GM18873 (cell line): ENCODE measurements at regions not wholly inside any gene's neighbourhood (a gene's known extent, or its start where the extent isn't known, plus 50 kb on each side); places are given as distances from the start of the nearest gene placed in this dataset.
"Not testable (repeated sequence)": the region's sequence is repeated elsewhere in the genome, so short reads cannot be mapped to it uniquely, and the experiment has no call there.

Experiments
- ATAC-seq: cut with Tn5 transposase; IDR thresholded peaks from one replicate; pipeline ENCODE4 v1.9.1; 2021; ENCODE audit warnings: mild to moderate bottlenecking, moderate library complexity, moderate number of reproducible peaks; ENCODE audit not compliant: unreplicated experiment, low FRiP score

DNA sequence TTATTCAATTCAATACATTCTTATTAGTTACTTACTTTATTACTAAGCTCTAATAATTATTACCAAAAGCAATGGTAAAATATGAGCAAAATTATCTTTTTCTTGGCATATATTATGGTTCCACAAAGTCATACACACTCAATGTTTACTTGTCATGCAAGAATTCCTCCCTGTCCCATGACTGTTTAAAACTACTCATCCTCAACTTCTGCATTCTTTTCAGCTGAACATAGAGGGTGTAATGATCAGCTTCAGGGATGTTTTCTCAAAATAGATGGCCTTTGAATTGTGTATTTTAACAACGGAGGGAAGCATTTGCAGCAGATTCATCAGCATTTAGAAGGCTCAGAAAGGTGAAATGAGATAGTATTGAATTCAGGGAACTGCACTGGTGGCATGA lies 499.0 kb downstream of the RWDD3 start:
- no peak for ATAC-seq

DNA sequence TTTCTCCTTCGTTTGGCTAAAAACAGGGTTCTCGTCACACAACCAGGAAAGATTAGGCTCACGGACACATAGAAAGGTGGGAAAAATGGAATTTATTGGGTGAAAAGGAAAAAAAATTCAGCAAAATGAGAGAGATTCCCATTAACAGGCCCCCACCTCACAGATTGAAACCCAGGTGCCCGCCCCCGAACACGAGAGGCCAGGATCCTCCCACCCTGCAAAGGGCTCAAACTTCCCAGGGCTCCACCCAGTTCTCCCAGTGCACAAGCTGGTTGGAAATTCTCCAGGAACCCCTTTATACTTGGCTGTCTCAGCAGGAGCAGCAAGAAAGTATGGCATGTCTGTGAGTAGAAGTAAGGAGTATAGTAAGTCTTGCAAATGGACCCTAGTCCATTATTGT lies 499.7 kb downstream of the RWDD3 start:
- ATAC-seq: no peak

DNA sequence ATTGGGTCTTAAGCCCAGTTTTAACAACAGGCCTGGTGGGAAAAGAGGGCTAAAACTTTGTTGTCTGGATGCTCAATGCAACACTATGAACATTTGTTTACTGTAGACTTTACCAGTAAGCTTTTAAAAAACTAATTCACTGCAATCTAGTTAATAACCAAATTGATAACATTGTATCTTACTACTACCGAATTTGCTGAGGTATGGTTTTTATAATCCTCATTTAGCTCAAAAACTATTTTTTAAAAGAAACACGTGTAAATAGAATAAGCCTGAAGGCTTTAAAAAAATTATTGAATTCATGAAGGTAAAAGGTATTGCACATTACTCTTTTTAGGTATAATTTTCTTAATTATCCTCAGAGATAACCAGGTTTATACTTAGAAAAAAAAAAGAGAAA lies 500.6 kb downstream of the RWDD3 start:
- ATAC-seq: no peak

DNA sequence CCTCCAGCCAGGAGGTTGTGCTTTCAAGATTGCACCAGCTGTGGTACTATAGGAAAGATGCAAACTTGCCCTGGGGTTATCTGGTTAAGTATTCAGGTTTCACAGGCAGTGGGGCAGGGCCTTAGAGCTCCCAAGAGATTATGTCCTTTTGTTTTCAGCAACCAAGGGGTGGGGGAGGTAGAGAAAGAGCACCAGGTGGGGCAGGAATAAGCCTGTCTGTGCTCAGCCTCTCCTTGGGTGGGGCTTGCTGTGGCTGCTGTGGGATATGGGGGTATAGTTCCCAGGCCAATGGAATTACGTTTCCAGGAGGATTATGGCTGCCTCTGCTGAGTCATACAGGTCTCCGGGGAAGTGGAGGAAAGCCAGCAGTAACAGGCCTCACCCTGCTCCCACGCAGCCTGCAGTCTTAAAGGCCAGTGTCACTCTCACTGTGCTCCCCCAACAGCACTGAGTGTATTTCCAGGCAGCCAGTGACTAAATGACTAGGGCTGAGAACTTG lies 508.6 kb downstream of the RWDD3 start:
- ATAC-seq: no peak

DNA sequence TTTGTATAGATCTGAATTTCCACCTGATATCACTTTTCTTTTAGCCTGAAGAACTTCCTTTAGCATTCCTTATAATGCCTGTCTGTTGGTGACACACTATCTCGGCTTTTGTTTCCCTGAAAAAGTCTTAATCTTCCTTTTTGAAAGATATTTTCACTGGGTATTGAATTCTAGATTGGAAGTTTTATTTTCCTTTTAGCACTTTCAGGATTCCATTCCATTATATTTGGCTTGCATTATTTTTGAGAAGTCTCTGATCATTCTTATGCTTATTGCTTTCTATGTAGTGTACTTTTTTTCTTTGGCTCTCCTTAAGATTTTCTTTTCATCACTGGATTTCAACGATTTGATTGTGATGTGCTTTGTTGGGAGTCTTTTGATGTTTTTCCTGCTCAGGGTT lies 510.7 kb downstream of the RWDD3 start:
- ATAC-seq: no peak

DNA sequence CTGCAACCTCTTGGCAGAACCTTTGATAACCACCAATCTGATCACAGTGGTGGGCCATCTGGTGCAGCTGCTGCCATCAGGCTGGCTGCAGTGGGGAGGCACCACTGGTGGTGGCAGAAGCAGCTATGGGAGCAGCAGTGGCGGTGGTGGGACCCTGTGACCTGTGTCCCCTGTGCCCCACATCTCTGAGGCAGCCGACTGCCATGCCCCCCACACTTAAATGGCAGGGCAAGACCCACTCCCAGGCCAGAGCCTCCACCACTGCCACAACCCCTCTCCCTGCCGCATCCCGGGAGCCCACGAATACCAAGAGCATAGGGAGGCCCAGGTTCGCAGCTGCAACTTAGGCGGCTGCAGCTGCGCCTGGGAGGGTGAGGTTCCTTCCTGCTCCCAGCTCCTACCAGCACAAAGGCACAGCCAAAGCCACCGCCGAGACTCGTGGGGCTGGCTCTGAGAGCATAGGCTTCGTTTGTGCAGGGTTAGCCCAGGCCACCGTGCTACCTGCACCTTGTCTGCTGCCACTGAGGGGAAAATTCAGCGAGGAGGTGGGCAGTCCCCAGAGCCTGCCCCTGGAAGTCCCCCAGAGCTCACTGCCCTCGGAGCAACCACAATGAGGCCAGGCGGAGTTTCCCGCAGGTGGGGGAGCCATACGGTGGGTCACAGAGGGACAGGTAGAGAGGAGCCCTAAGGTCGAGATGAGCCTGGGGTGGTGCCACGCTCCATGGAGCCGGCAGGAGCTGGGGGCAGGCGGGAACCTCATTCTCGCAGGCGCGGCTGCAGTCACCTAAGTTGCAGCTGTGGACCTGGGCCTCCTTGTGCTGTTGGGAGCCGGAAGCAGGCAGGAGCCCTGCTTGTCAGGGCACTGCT lies 518.7 kb downstream of the RWDD3 start:
- no peak for ATAC-seq

DNA sequence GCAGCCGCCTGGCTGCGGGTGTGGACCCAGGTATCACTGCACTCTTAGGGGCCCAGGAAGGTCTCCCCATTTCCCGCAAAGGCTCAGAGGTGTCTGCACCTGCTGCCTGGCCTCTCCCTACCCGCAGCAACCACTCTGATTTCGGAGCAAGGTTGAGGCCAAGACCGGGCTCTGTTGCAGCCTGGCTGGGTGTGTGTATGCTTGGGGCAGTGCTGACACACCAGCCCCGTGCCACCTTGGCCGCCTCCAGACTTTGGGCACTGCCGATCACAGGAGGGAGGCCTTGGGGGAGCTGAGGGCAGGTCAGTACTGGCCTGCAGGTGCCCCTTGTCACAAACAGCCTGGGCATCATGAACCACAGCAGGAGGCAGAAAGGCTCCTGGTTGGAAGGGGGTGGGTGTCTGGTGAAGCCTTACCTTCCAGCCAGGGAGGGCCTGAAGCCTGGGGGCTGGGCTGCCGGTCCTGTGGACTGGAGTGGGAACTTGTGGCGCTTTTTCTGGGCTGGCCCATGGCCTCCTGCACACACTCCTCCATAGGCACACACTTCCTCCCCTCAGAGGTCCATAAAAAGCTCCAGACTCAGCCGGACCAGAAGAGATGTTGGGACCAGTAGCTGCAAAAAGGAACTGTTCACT lies 519.5 kb downstream of the RWDD3 start:
- ATAC-seq: no peak

DNA sequence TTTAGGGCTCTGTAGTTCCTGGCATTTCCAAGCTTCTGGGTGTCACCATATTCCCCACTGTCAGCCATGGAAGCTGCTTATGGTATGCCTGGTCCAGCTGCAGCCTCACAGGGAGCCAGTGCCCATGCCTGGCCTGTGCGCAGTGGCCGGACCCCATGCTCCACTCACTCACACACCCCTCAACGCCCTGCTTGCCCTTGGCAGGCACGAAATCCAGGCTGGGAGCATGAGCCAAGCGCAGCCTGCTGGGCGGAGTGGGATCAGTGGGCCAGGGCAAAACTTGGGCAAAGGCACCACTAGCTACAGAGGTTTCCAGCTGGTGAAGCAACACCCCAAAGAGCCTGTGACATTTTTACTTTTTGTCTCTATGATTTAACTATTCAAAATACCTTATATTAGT lies 520.4 kb downstream of the RWDD3 start:
- no peak for ATAC-seq

DNA sequence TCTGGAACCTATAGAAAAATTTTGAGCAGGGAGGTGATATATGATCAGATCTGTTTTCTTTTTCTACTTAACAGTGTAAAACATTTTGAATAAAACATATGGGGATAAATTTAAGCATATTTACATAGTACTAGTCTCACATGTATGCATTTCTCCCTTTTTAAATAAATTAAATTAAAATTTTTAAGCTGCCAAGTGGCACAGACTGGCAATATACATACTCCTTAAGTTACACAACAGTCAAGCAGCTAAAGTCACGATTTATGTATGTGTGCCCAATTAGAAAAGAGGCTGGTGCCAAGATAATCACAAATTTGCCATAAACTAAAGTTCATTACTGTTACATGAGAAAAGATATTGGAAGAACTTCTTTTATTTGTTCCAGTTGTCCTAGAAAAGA lies 532.0 kb downstream of the RWDD3 start:
- ATAC-seq: no peak

DNA sequence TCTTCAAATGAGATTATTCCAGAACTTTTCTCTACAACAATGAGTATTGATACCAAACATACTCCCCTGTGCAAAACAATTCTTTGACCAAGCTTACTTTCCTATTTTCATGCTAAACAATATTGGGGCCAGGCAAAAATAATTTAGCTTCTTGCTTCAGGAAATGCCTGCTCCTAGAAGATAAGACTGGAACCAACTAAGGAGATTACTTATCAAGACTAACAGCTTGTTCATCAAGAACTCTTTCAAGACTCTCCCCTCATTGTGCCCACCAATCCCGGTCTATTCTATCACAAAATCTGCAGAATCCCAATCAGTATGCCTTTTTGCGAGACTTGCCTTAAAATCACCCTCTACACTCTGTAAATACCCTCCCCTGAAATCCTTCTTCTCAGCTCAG lies 536.6 kb downstream of the RWDD3 start:
- ATAC-seq: no peak

DNA sequence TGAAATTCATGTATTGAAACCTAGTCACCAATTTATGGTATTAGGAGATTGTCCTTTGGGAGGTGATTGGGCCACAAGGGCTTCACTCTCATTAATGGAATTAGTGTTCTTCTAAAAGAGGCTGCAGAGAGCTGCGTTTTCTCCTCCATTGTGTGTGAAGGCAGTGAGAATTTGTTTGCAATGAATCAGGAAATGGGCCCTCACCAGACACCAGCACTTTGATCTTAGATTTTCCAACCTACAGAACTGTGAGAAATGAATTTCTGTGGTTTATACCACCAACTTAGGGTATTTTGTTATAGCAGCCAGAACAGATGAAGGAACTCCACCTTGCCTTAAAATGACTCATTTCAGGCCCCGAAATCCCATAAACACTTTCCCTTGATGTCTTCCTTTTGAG lies 544.2 kb downstream of the RWDD3 start:
- no peak for ATAC-seq

DNA sequence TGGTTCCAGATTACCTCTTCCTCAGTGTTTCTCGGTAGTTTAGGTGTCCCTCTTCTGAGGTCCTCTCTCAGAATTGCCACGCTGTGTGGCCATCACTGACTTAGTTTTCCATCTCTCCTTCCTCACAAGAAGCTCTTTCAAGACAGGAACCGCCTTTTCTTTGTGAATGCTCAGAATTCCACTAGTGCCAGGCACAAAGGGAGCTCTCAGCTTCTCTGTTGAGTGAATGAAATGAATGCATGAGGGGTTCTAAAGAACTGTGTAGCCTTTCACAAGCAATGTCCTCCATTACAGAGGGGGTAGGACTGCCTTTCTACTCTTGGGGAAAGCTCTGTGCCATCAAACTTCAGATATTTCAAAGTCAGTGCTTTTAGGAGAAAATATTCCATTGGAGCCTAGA lies 546.8 kb downstream of the RWDD3 start:
- ATAC-seq: no peak

DNA sequence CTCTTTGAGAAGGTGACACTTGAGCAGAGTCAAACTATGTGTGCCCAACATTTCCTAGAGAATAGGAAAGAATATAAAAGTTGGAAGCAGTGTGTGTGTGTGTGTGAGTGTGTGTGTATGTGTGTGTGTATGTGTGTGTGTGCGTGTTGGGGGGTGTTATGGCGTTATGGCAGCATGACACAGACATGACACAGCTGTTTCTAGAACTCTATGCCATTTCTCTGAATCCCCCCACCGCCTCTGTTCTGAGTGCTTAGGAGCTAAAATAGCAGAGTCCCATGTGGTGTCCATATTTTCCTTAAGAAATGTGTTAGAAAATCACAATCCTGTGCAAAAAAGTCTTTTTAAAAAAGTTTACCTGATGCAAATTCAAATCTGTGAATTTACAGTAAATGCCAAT lies 556.1 kb downstream of the RWDD3 start:
- ATAC-seq: no peak

DNA sequence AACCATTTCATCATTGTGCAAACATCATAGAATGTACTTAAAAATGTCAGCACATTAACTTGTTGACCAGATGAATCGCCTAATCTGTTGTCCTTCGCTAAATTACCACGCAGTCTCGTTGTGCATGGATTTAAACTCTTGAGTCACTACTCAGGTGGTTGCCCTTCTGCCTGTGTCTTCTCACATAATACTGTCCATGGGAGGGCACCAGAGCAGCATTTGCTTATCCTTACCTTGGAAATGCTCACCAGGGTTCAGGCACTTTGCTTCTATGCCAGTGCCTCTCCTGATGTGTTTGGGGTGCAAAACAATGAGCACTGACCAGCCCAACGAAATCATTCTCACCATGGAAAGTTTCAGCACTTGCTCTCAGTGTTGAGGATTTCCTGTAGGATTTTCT lies 559.9 kb downstream of the RWDD3 start:
- no peak for ATAC-seq

DNA sequence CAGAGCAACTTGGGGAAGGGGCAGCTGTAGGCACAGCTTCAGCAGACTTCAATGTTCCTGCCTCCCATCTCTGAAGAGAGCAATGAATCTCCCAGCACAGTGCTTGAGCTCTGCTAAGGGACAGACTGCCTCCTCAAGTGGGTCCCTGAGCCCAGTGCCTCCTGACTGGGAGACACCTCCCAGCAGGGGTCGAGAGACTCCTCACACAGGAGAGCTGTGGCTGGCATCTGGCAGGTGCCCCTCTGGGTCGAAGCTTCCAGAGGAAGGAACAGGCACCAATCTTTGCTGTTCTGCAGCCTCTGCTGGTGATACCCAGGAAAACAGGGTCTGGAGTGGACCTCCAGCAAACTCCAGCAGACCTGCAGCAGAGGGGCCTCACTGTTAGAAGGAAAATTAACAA lies 563.8 kb downstream of the RWDD3 start:
- not testable (repeated sequence) for ATAC-seq

DNA sequence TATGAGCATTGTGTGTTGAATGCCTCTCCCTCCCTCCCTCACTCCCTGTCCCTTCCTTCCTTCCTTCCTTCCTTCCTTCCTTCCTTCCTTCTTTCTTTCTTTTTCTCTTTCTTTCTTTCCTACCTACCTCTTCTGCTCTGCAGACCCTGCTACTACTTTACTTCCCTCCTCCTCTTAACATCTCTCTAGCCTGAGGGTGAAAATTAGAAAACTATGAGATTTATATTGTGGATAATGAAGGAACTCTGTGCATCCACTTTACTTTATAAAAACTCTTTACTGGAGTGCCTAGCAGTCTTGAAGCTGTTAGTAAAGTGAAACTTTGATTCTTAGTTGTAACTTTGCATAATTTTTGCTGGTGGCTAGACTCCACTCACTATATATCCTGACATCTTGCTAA lies 572.2 kb downstream of the RWDD3 start:
- no peak for ATAC-seq

DNA sequence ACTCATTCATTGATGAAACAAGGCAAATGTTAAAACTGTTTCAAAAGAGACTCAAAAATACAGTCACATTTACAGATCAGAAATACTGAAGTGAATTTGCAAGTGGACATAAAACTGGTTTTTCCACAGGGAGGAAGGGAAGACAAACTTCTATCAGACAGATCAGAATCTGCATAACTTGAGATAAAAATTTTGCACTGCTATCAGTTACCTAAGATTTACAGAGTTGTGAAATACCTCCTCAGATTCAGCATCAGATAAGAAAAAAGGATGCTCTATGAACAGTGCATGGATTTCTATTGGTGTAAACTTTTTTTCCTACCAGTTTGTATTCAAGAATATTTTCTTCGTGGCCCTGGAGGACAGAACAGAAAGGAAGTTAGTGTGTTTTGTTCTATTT lies 575.4 kb downstream of the RWDD3 start:
- ATAC-seq: no peak

DNA sequence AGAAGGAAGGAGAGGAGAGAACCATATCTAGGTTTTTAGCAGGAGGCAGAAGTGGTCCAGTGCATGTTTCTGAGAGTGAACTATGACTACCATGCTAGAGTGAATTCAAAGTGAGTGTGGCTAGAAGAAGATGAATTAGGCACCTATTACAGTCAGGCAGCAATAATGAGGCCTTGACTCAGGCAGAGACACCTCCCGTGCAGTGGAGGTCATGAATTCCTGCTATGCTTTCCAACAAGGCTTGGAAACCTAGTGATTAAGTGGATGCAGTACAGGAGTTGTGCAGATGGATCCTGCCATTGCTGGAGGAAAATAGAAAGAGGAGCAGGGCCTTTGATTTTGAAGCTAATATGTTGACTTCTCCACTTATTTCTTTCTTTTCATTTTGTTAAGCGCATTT lies 581.5 kb downstream of the RWDD3 start:
- ATAC-seq: no peak

DNA sequence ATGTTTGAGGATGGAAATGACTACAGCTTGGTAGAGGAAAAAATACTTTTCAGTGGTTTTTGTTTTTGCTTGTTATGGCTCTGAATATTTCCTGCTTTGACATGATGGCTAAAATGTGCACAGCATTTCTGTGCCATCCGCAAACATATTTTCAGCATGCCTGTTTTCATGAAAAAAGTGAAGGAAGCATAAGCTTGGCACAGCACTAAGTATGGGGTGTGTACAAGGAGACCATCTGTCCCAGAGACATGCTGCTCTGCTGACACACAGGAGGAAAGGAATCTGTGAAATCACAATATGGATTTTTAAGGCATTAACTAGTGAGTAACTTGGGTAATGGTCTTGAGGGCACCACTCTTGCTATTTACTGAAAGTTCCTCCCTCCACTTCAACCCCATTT lies 595.5 kb downstream of the RWDD3 start:
- no peak for ATAC-seq

DNA sequence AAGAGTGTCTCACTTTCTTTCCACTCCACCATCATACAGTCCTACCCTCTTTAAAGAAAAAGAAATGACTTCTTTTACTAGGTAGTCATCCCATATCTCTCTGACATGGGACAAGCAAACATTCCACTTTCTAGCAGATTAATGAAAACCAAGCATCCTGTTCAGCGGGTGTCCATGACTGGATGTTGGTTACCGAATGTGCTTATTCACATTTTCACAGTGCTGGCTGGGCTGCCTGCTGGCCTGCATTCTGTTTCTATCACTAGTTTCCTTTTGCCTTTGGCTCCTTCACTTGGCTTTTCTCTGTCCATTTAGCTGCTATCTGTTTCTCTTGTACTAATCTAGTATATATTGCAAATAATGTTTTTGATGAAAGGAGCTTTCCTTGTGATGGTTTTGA lies 598.4 kb downstream of the RWDD3 start:
- no peak for ATAC-seq

DNA sequence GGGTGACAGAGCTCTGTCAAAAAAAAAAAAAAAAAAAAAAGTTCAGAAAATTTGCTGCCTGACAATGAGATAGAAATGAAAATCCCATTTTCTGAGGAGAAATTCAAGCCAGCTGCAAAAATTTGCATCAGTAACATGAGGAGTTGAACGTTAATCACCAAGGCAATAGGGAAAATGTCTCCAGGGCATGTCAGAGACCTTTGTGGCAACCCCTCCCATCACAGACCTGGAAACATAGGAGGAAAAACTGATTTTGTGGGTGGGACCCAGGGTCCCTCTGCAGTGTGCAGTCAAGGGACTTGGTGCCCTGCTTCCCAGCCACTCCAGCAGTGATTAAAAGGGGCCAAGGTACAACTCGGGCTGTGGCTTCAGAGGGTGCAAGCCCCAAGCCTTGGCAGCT lies 615.4 kb downstream of the RWDD3 start:
- no peak for ATAC-seq

DNA sequence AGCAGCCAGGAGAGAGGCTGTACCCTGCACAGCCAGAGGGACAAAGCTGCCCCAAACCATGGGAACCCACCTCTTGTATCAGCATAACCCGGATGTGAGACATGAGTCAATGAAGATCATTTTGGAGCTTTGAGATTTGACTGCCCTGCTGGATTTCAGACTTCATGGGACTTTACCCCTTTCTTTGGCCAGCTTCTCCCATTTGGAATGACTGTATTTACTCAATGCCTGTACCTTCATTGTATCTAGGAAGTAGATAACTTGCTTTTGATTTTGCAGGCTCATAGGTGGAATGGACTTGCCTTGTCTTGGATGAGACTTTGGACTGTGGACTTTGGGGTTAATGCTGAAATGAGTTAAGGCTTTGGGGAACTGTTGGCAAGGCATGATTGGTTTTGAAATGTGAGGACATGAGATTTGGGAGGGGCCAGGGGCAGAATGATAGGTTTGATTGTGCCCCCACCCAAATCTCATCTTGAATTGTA lies 616.2 kb downstream of the RWDD3 start:
- ATAC-seq: no peak
